SK-N-SH (cell line): ENCODE measurements at regions not wholly inside any gene's neighbourhood (a gene's known extent, or its start where the extent isn't known, plus 50 kb on each side); places are given as distances from the start of the nearest gene placed in this dataset.
A peak's percentile ranks its signal among the peaks of the same experiment; 100 is the strongest.

Experiments
- CTCF ChIA-PET: fragments of 300-600, 350-600 bp; formaldehyde crosslinking; extraction: SDS; loops from one replicate; lab custom pipeline; 2021; lab: Yijun Ruan, JAX
- POLR2A ChIA-PET: fragments of 350-600 bp; sonication (Branson Sonifier 250); formaldehyde crosslinking; extraction: SDS; loops from one replicate; lab custom pipeline; 2020; ENCODE audit warnings: antibody characterized with exemption, inconsistent platforms; lab: Yijun Ruan, JAX
- DNase-seq: peaks from one replicate; pipeline ENCODE4 v3.0.0; 2012
- H2AFZ ChIP-seq: fragments of 200-600 bp; sonication (generic); 2 replicates; pipeline ENCODE4 v1.8.1; 2016; ENCODE audit warnings: antibody characterized with exemption, mild to moderate bottlenecking, low read depth
- H3F3A ChIP-seq: fragments of 200-600 bp; sonication (generic); replicated peaks from 2 replicates; pipeline ENCODE3; 2016; ENCODE audit warnings: antibody characterized with exemption, mild to moderate bottlenecking; ENCODE audit not compliant: insufficient read depth
- H3K27ac ChIP-seq, 2 experiments: fragments of 200-500 bp in 1 of 2; fragments of 200-600 bp in 1 of 2; sonication (Bioruptor generic) in 1 of 2; sonication (generic), shearing (Covaris generic) in 1 of 2; 2 replicates each; pipeline versions ENCODE4 v1.5.1 to v1.6.1; 2014 to 2016; ENCODE audit warnings: low read depth in 2 of 2, inconsistent platforms in 1 of 2, low read length in 1 of 2, mild to moderate bottlenecking in 1 of 2, mixed read lengths in 1 of 2
- H3K27me3 ChIP-seq: fragments of 200-600 bp; sonication (generic), shearing (Covaris generic); 2 replicates; pipeline ENCODE4 v1.6.1; 2016; ENCODE audit warnings: mixed run types; ENCODE audit not compliant: insufficient read depth
- H3K36me3 ChIP-seq, 2 experiments: fragments of 200-500 bp in 1 of 2; fragments of 200-600 bp in 1 of 2; sonication (Bioruptor generic) in 1 of 2; sonication (generic) in 1 of 2; replicated peaks in 1 of 2; 2 replicates each; pipeline versions ENCODE3 to v1.5.1; 2014 to 2016; ENCODE audit warnings: low read length in 1 of 2, mild to moderate bottlenecking in 1 of 2; ENCODE audit not compliant: insufficient read depth in 2 of 2, control insufficient read depth in 1 of 2
- H3K4me1 ChIP-seq, 2 experiments: fragments of 200-500 bp in 1 of 2; fragments of 200-600 bp in 1 of 2; sonication (Bioruptor generic) in 1 of 2; sonication (generic), shearing (Covaris generic) in 1 of 2; 2 replicates each; pipeline versions ENCODE4 v1.5.1 to v1.6.1; 2014 to 2016; ENCODE audit warnings: low read depth in 1 of 2, low read length in 1 of 2, mixed run types in 1 of 2; ENCODE audit not compliant: insufficient read depth in 2 of 2, control insufficient read depth in 1 of 2
- H3K4me2 ChIP-seq: fragments of 200-600 bp; sonication (generic), shearing (Covaris generic); 2 replicates; pipeline ENCODE4 v1.6.1; 2017; ENCODE audit warnings: mixed run types
- H3K4me3 ChIP-seq, 2 experiments: fragments of 200-500 bp in 1 of 2; fragments of 200-600 bp in 1 of 2; sonication (Bioruptor generic) in 1 of 2; sonication (generic), shearing (Covaris generic) in 1 of 2; 2 replicates each; pipeline versions ENCODE4 v1.5.1 to v1.8.1; 2014 to 2016; ENCODE audit warnings: low read depth in 2 of 2, inconsistent platforms in 1 of 2, low read length in 1 of 2, mild to moderate bottlenecking in 1 of 2, mixed read lengths in 1 of 2, moderate library complexity in 1 of 2
- H3K79me2 ChIP-seq: fragments of 200-600 bp; sonication (generic); 2 replicates; pipeline ENCODE4 v1.8.1; 2017; ENCODE audit warnings: mild to moderate bottlenecking; ENCODE audit not compliant: insufficient read depth
- H3K9ac ChIP-seq: fragments of 200-600 bp; sonication (generic); 2 replicates; pipeline ENCODE4 v1.6.1; 2017; ENCODE audit warnings: mixed run types
- H3K9me2 ChIP-seq: fragments of 200-600 bp; sonication (generic); 2 replicates; pipeline ENCODE4 v1.6.1; 2017; ENCODE audit warnings: mixed run types
- H3K9me3 ChIP-seq: fragments of 200-600 bp; sonication (generic); 2 replicates; pipeline ENCODE4 v1.6.1; 2017; ENCODE audit warnings: mixed run types, mild to moderate bottlenecking, moderate library complexity
- H4K20me1 ChIP-seq: fragments of 200-600 bp; sonication (generic); 2 replicates; pipeline ENCODE4 v1.6.1; 2017; ENCODE audit warnings: mild to moderate bottlenecking, mixed run types; ENCODE audit not compliant: insufficient read depth
- EP300 ChIP-seq, 2 experiments: IDR thresholded peaks; 2 replicates each; pipeline versions ENCODE4 v1.4.0 to v1.6.1; 2012; ENCODE audit warnings: borderline replicate concordance in 1 of 2, low read depth in 1 of 2, low read length in 1 of 2
- FOSL2 ChIP-seq: IDR thresholded peaks from 2 replicates; pipeline ENCODE4 v1.4.0; 2012; ENCODE audit warnings: low read depth, mild to moderate bottlenecking, moderate library complexity, borderline replicate concordance
- FOXJ3 ChIP-seq: sonication (generic); formaldehyde crosslinking; IDR thresholded peaks from 2 replicates; pipeline ENCODE4 v1.5.1; 2020; ENCODE audit warnings: mild to moderate bottlenecking, missing genetic modification reagents
- GATA2 ChIP-seq: sonication (generic); formaldehyde crosslinking; IDR thresholded peaks from 2 replicates; pipeline ENCODE4 v1.5.0; 2020; ENCODE audit warnings: mild to moderate bottlenecking, missing genetic modification reagents
- MXI1 ChIP-seq: IDR thresholded peaks from 2 replicates; pipeline ENCODE4 v1.6.1; 2012; ENCODE audit warnings: mild to moderate bottlenecking, low read depth, low read length, improper control_type of control experiment
- NFIC ChIP-seq: IDR thresholded peaks from 2 replicates; pipeline ENCODE4 v1.4.0; 2012; ENCODE audit warnings: borderline replicate concordance
- POLR2AphosphoS5 ChIP-seq: IDR thresholded peaks from 2 replicates; pipeline ENCODE4 v1.6.1; 2012; ENCODE audit warnings: low read depth, low read length
- RCOR1 ChIP-seq: fragments of 150-350 bp; IDR thresholded peaks from 2 replicates; pipeline ENCODE4 v1.6.1; 2017; ENCODE audit warnings: antibody characterized with exemption, low read length
- REST ChIP-seq: IDR thresholded peaks from 2 replicates; pipeline ENCODE4 v1.6.1; 2012; ENCODE audit warnings: mild to moderate bottlenecking, low read depth, low read length, moderate library complexity
- RFX5 ChIP-seq: IDR thresholded peaks from 2 replicates; pipeline ENCODE4 v1.6.1; 2012; ENCODE audit warnings: mild to moderate bottlenecking, improper control_type of control experiment, low read length
- SMC3 ChIP-seq: IDR thresholded peaks from 2 replicates; pipeline ENCODE4 v1.6.1; 2012; ENCODE audit warnings: low read depth, low read length, improper control_type of control experiment
- TAF1 ChIP-seq: IDR thresholded peaks from 2 replicates; pipeline ENCODE4 v1.6.1; 2012; ENCODE audit warnings: low read depth, mild to moderate bottlenecking, low read length, moderate library complexity, borderline replicate concordance
- USF1 ChIP-seq: IDR thresholded peaks from 2 replicates; pipeline ENCODE4 v1.4.0; 2012; ENCODE audit warnings: low read depth, borderline replicate concordance
- USF2 ChIP-seq: fragments of 150-350 bp; IDR thresholded peaks from 2 replicates; pipeline ENCODE4 v1.6.1; 2017; ENCODE audit warnings: antibody characterized with exemption, low read length, low read depth, borderline replicate concordance
- YY1 ChIP-seq: IDR thresholded peaks from 2 replicates; pipeline ENCODE4 v1.4.0; 2012; ENCODE audit warnings: low read depth, mild to moderate bottlenecking
- WGBS: methylation state at CpG from one replicate; pipeline ENCODE4 v1.1.6; 2017; ENCODE audit warnings: low lambda C conversion rate; 5-methylcytosine and 5-hydroxymethylcytosine counted together
- TF ChIP-seq, protein P1 (sequence below): IDR thresholded peaks from 2 replicates; pipeline ENCODE4 v1.4.0; 2012; ENCODE audit warnings: low read depth, borderline replicate concordance
- TF ChIP-seq, protein P2 (sequence below): IDR thresholded peaks from 2 replicates; pipeline ENCODE4 v1.4.0; 2012; ENCODE audit warnings: low read depth

GRCh38 chr15:31434588-31435260 is 108.1 kb downstream of the KLF13 start:
- TF ChIP-seq NFIC (no peak), FOXJ3 (no peak), SMC3 (no peak), REST (no peak), RCOR1 (no peak)
- TF ChIP-seq, protein P1, sequence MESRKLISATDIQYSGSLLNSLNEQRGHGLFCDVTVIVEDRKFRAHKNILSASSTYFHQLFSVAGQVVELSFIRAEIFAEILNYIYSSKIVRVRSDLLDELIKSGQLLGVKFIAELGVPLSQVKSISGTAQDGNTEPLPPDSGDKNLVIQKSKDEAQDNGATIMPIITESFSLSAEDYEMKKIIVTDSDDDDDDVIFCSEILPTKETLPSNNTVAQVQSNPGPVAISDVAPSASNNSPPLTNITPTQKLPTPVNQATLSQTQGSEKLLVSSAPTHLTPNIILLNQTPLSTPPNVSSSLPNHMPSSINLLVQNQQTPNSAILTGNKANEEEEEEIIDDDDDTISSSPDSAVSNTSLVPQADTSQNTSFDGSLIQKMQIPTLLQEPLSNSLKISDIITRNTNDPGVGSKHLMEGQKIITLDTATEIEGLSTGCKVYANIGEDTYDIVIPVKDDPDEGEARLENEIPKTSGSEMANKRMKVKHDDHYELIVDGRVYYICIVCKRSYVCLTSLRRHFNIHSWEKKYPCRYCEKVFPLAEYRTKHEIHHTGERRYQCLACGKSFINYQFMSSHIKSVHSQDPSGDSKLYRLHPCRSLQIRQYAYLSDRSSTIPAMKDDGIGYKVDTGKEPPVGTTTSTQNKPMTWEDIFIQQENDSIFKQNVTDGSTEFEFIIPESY: no peak
- H3K79me2 ChIP-seq: no peaks in the 10 kb centered on the region
- peaks cover 0 to 19% of the 10 kb centered on the region in 2 experiments; a peak in 1 of 4 replicates for H3K4me1 ChIP-seq
- ChIA-PET POLR2A (interaction anchor here (0.9 to 1.8 kb wide), 4 partner anchors 35 to 108 kb away, joined by 4 to 6 read pairs (median 4); partner anchors contain the start of gene KLF13), CTCF (interaction anchor here (0.6 to 8.2 kb wide), 48 partner anchors 8 to 306 kb away, joined by 3 to 67 read pairs (median 6); partner anchors contain the start of gene KLF13)
- no peak for DNase-seq
- H3K27me3 ChIP-seq: no peaks in the 10 kb centered on the region; the same call in 1 of the 2 replicates
- no peaks in the 10 kb centered on the region for H4K20me1 ChIP-seq
- 73% methylated on average over 15 of the region's 21 CpGs for WGBS
- H3F3A ChIP-seq: no peaks in the 10 kb centered on the region
- H3K4me3 ChIP-seq: no peak overlapping the region
- no peaks in the 10 kb centered on the region for H3K36me3 ChIP-seq
- 0 out of 2 replicates have a peak overlapping the region, but pooled peaks have one; percentile 65 for H2AFZ ChIP-seq
- no peaks in the 10 kb centered on the region for H3K9me2 ChIP-seq
- H3K9ac ChIP-seq: no peak overlapping the region
- no peaks in the 10 kb centered on the region for H3K9me3 ChIP-seq
- no peak overlapping the region for H3K27ac ChIP-seq
- no peak overlapping the region for H3K4me2 ChIP-seq

GRCh38 chr15:31435261-31435911 is 108.8 kb downstream of the KLF13 start:
- Histone ChIP-seq H3K27ac (no peak overlapping the region; a peak in 1 of 4 replicates), H3K27me3 (no peaks in the 10 kb centered on the region; the same call in 1 of the 2 replicates), H3K36me3 (no peaks in the 10 kb centered on the region), H3F3A (no peaks in the 10 kb centered on the region), H3K9me2 (no peaks in the 10 kb centered on the region), H3K79me2 (no peaks in the 10 kb centered on the region), H4K20me1 (no peaks in the 10 kb centered on the region), H2AFZ (0 out of 2 replicates have a peak overlapping the region, but pooled peaks have one; percentile 65), H3K4me1 (peaks cover 0 to 20% of the 10 kb centered on the region in 2 experiments; a peak in 1 of 4 replicates), H3K9ac (no peak overlapping the region), H3K4me3 (no peak overlapping the region), H3K4me2 (no peak overlapping the region), H3K9me3 (no peaks in the 10 kb centered on the region)
- ChIA-PET POLR2A (interaction anchor here (0.9 to 1.8 kb wide), 4 partner anchors 36 to 109 kb away, joined by 4 to 6 read pairs (median 4); partner anchors contain the start of gene KLF13), CTCF (interaction anchor here (0.6 to 8.2 kb wide), 46 partner anchors 9 to 307 kb away, joined by 3 to 67 read pairs (median 6); partner anchors contain the start of gene KLF13)
- 31% methylated on average over 14 of the region's 15 CpGs for WGBS
- peak; percentile 91 for DNase-seq
- no peak for TF ChIP-seq FOSL2
- TF ChIP-seq TAF1: no peak
- TF ChIP-seq, protein P2, sequence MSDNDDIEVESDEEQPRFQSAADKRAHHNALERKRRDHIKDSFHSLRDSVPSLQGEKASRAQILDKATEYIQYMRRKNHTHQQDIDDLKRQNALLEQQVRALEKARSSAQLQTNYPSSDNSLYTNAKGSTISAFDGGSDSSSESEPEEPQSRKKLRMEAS: no peak
- 0 out of 2 replicates have a peak, but pooled peaks have one; percentile 23 for TF ChIP-seq MXI1
- TF ChIP-seq GATA2: no peak
- no peak for TF ChIP-seq USF1
- no peak for TF ChIP-seq POLR2AphosphoS5
- no peak for TF ChIP-seq NFIC
- no peak for TF ChIP-seq USF2
- TF ChIP-seq EP300 (IDR thresholded peaks at IDR 0.05; ENCODE audit: borderline replicate concordance in 1 of 2, low read depth in 1 of 2, low read length in 1 of 2): no peak
- TF ChIP-seq YY1: no peak
- no peak for TF ChIP-seq RFX5
